GM19025 (cell line): ENCODE measurements at regions not wholly inside any gene's neighbourhood (a gene's known extent, or its start where the extent isn't known, plus 50 kb on each side); places are given as distances from the start of the nearest gene placed in this dataset.
"Not testable (repeated sequence)": the region's sequence is repeated elsewhere in the genome, so short reads cannot be mapped to it uniquely, and the experiment has no call there.

Source experiments
- ATAC-seq: cut with Tn5 transposase; IDR thresholded peaks from one replicate; pipeline ENCODE4 v1.9.1; 2021; ENCODE audit warnings: mild to moderate bottlenecking, low read depth, moderate library complexity; ENCODE audit not compliant: unreplicated experiment

DNA sequence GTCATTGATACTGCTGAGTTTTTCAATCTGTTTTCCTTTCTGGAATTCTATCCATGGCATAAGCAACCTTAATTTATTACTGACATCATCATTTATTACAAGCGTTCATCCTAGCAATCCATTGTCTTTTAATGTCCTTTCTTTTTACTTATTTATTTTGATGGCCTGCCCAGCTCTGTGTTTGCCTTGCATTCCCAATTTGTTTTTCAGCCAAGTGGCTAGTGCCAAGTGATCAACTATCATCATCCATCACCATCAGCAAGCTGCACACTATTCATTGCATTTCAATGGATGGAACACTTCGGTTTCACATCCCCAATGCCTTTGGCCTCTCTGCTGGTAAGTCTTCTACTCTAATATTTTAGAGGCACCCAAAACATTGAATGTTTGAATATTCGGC lies 831.7 kb upstream of the EPHA5 start:
- no peak for ATAC-seq

DNA sequence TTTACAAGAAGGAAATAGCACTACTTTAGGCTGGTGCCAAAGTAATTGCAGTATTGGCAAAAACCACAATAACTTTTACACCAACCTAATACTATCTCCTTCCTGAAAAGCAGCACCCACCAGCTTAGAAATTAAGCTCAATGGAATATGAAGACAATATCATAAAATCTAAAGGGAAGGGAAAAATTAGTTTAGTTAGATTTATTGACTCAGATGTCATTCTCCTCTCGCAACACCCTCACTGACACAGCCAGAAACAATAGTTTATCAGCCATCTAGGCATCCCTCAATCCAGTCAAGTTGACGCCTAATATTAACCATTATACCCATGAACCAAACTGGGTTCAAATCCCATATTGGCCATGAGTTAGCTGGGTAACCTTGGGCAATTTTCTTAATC lies 820.4 kb upstream of the EPHA5 start:
- ATAC-seq: no peak

DNA sequence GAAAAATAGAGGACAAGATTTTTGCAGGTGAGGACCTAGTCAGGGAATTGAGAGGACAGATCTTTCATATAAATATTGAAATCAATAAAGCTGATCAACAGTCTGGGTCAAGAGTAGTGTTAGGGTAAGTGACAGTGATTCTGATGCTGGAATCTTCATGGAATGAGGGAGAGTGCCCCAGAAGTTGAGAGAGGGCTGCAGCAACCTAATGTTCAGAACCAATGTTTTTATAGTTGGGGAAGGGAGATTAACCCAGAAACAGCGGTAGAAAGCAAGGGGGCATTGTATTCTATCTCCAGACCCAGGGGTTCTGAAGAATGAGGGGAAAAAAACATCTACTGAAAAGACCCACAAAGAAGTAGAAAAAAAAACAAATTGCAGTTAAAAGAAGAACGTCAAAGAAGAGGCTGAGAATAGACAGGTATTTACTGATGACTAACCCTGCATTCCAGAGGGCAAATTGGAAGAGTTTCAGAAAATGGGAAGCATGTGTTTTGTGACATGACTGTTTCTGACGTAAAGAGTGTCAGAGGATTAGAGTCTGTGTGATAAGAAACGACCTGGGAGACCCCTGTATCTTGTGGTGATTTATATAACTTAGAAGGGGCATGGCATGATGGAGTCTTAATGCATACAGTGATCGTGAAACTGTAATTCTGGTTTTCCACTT lies 819.6 kb upstream of the EPHA5 start:
- ATAC-seq: no peak

DNA sequence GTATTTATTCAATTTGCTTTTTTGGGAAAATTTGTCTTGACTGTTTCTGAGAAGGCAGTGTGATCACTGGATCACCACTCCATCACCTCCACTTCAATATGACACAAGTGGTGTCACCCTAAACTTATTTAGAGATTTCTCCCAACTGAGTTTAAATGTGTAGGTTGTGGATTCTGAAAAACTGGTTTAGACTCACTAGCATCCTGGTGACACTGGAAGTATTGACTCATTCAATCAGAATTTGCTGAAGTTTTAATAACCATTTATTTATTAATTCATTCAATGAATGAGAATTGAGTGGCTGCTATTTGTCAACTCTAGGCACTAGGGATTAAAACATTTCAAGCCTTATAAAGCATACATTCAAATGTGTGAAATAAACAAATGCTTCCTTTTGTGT lies 819.1 kb upstream of the EPHA5 start:
- no peak for ATAC-seq

DNA sequence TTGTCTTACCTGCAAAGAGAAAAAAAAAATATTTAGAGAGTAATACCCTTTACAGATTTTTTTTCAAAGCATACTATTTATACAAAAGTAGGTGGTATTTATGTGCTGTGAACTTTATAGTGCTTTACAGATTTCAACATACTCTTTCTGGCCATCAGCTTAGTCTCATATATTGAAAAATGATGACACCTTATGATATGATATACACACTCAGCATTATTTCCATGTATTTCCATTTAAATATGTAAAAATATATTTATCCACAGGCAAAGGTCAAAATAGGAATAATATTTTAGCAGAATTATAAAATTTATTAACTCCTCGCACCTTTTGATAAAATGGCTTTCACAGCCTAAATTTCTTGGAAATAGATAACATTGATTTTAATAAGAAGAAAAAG lies 815.8 kb upstream of the EPHA5 start:
- no peak for ATAC-seq

DNA sequence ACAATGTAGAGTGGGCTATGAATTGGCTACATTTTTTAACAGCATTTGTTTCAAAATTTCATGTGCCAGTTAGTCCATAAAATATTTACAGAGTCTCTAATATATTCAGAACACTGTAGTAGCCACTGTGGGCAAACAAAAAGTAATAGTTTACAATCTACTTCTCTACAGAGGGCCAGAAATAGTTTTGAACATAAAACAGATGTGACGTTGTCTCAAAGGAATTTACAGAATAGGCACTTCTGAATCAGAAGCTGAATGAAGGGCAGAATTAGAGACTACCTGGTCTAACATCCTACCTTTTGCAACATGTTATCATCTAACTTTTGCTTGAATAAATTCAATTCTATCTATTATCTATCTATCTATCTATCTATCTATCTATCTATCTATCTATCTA lies 811.9 kb upstream of the EPHA5 start:
- ATAC-seq: no peak

DNA sequence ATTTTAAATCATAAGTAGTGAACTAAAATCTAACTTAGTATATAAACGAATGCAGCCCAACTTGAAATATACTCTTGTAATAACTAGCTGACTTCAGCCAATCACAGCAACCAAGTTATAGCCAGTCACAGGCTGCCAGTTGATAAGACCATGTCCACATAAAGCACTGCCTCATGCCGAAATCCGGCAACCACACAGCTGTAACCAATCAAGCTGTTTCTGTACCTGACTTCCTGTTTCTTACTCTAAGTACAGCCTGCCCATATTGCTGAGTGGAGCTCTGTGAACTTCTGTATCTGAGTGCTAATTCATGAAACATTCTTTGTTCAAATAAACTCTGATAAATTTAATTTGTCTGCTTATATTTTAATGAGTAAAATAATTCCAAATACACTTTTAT lies 805.3 kb upstream of the EPHA5 start:
- ATAC-seq: no peak

DNA sequence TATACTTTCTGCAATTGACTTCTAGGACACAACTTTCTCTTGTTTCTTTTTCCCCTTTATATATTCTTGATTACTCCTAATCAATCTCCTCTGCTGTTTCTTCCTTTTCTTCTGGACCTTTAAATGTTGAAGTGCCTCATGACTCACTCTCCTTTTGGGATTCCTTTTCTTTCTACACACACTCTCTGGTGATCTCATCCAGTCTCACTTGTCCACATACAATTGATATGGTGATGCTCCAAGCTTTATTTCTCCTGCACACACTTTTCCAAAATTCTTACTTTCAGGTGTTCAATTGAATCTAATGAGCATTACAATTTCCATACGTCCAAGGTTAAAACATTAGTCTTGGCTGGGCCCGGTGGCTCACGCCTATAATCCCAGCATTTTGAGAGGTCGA lies 794.8 kb upstream of the EPHA5 start:
- ATAC-seq: no peak

DNA sequence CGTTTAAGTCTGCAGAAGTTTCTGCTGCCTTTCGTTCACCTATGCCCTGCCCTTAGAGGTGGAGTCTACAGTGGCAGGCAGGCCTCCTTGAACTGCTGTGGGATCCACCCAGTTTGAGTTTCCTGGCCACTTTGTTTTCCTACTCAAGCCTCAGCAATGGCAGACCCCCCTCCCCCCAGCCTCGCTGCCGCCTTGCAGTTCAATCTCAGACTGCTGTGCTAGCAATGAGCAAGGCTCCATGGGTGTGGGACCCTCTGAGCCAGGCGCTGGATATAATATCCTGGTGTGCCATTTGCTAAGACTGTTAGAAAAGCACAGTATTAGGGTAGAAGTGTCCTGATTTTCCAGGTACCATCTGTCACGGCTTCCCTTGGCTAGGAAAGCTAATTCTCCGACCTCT lies 792.6 kb upstream of the EPHA5 start:
- not testable (repeated sequence) for ATAC-seq

DNA sequence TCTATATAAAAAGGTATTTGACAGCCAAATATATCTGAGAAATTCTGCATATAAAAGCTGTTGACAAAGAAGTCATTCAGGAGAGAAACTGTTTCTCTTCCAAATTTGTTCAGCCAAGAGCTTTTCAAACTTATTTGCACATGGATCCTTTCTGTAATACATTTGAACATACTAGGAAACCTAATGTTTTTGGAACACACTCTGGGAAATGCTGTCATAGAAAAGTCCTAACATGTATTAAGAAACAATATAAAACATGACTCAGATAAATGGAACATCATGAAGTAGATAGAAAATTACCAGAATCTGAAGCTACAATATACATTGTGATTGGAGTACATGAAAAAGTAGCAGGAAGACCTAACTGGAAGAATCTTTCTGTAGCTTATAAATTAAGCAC lies 781.5 kb upstream of the EPHA5 start:
- no peak for ATAC-seq

DNA sequence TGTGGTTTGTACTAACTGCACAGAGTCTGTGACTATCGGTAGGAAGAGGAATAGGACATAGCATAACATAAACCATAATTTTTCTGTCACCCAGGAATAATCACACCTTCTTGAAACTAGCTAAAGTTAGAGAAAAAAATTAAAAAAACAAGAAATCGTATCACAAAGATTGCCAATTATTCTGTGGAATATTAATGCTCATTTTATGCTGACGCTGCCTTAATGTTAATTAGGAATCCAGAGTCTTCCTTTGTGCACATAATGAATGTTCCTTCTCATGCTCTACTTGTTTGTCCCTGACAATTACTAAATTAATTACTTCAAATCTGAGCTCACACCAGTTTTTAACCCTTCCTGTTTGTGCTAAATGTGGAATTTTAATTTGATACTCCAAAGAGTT lies 772.7 kb upstream of the EPHA5 start:
- no peak for ATAC-seq

DNA sequence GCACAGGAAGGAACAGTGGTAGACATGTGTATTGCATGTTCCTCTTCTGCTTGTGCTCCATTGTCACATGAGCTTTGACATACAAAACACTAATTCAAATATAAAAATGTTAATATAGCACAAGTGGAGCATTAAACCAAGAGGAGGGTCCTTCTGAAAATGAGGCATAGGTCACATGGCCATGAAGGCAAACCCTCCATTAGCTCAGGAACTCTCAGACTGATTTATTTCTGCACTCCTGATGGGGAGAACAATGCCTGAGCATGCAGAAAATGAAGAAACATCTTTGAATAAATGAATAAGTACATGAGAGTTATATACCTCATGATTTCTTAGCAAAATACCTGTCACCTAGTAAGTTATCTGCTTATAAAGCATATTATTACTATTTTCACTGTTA lies 769.2 kb upstream of the EPHA5 start:
- ATAC-seq: no peak

DNA sequence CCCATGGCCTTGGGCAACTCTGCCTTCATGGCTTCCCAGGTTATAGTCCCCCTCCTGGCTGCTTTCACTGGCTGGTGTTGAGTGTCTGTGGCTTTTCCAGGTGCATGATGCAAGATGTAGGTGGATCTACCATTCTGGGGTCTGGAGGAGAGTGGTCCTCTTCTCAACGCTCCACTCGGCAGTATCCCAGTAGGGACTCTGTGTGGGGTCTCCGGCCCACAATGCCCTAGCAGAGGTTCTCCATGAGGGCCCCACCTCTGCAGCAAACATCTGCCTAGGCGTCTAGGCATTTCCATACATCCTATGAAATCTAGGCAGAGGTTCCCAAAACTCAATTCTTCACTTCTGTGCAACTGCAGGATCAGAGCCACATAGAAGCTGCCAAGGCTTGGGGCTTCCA lies 763.4 kb upstream of the EPHA5 start:
- no peak for ATAC-seq

DNA sequence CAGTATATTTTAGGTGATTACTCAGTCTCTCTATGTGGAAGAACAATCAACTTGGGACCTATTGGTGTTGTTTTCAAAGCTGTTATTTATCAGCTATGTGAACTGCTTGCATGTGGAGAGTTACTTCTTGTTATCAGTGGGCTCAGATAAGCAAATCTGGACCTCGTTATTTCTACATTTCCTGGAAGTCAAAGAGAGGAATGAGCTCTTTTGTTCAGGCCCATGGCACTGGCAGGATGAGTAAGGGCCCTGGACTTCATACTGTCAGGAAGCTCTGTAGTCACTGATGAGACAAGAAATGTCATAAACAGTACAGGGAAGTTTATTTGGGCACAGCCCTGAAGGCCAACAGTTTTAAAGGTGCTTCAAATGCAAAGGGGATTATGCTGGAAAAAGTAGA lies 760.6 kb upstream of the EPHA5 start:
- ATAC-seq: no peak

DNA sequence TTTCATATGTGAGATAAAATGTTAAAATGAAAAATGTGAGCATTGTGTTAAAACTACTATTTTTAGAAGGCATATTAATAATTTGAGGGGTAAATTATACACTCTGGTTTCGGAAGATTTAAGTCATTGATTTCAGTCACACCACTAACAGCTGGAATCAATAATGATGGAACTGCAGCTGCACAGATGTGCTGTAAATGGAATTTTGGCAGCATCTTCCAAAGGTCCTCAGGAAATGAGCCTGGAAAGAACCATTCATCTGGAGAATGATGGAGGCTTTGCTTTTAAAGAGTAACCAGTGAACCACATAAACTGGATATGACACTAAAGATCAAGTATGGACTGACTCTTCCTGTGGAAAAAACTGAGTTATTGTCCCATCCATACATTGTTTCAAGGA lies 759.0 kb upstream of the EPHA5 start:
- no peak for ATAC-seq

DNA sequence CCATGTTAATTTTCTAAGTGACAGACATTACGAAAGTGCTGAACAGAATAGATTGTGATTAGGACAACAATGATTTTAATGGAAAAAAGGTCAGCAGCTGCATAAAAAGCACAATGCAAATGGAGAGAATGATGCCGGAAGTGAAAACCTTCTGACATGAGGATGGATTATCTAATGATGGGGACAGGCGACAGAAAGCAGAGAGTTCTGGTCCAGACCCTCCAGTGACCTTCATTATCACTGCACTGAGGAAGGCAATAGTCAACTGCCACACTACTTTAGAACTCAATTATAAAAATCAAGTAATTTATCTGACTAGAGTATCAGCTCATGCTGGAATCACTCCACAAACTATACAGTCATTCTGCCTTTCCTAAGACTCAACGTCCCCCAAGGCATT lies 746.1 kb upstream of the EPHA5 start:
- ATAC-seq: no peak

DNA sequence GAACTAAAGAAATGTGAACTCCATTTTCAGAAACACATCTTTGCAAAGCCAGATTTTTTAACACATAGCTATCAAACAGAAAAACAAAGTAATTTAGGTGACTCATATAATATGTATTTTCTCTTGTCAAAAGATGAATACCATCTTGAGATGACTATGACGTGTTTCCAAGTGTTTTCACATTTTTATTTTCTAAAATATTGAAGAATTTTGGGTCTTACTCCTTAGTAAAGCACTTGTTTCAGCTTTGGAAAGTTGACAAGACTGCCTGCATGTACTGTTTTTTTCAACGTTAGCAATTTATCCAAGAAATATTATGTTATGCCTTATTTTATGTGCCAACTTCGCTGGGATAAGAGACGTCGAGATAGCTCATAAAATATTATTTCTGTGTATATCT lies 733.9 kb upstream of the EPHA5 start:
- no peak for ATAC-seq

DNA sequence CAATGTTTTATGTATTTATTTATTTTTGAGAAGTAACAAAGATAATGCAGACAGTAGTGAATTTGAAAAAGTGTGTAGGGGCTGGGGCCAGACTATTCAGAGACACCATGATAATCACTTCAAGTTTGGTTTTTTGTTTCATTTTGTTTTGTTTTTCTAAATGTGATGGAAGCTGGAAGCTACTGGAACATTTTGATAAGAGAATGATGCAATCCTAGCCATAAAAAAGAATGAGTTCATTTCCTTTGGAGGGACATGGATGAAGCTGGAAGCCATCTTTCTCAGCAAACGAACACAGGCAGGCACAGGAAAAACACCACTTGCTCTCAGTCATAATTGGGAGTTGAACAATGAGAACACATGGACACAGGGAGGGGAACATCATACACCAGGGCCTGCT lies 706.6 kb upstream of the EPHA5 start:
- no peak for ATAC-seq

DNA sequence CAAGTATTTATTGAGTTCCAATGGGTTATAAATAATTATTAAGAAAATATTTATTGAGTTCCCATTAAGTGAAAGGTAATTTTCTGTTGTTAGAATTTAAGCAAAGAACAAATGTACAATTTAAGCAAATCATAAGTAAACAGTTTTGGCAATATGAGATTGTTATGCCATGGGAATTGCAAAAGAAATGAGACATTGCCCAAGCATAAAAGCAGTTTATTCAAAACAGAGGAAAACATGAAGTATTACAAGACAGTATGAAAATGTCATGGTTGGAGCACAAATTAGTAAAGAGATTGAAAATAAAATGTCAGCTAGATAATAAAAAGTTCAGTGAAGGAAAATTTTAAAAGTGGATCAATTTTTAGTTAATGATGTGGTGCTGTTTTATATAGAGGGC lies 706.1 kb upstream of the EPHA5 start:
- no peak for ATAC-seq

DNA sequence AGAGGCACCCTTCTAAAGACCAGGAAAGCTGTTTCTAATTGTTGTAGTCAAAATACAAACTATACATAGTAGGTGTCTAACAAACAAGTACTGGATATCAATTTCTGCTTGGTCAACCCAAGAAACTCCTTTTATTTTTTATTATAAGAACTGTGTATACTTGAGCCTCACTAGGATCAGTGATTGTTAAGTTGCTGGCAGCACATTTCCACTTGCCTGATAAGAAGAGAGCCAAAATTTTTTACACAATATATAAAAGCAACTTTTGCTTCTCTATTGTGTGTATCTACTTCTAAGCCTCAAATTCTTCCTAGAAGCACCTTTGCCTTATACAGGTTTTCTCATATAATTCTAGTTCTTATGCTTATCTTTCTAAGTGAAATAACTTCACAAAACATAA lies 703.0 kb upstream of the EPHA5 start:
- no peak for ATAC-seq

DNA sequence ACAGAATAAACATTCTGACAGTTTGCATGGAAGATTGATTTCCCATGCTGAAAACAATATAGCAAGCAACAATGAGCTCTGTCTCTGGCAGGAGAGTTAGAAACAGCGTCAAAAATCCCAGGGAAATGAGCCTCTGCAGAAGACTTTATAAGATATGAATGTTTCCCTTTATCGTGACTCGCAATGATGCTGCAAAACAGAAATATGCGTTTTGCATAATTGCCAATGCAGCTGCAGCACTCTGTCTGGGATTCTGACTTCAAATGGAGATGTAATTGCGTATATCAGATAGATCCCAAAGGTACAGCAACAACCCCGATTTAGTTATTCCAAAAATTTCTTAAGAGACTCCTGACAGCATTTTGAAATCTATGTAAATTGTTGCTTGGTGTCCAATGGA lies 702.4 kb upstream of the EPHA5 start:
- no peak for ATAC-seq

DNA sequence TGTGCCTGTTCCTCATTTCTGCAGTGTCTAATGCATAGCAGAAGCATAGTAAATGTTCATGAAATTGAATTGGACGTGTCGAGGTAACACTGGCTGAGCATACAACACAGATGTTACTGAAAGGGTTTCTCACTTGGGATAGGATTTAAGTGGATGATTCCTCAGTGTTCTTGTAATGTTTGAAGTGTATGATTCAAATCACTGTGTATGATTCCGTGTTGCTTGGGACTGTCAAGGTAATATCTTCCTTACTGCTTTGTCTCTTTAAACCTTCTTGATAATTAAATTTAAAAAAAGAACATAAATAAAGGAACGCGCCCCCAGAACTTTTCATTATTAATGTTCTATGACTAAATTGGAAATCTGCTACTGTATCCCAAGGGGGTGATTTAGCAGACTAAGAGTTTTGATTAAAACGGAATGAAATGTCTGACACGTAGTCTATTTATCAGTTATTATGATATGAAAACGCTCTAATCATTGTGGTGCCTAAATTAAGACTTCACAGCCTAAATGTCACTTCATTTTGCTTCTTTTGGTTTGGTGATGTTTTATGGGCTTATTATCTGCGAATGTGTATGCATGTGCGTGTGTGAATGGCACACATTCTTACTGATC lies 696.9 kb upstream of the EPHA5 start:
- no peak for ATAC-seq

DNA sequence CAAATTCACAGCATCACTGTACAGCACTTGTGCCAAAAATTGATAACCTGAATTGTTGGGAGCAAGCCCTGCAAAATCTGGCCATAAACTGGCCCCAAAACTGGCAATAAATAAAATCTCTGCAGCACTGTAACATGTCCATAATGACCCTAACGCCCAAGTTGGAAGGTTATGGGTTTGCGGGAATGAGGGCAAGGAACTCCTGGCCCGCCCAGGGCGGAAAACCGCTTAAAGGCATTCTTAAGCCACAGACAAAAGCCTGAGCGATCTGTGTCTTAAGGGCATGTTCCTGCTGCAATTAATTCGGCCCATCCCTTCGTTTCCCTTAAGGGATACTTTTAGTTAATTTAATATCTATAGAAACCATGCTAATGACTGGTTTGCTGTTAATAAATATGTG lies 690.1 kb upstream of the EPHA5 start:
- ATAC-seq: not testable (repeated sequence)
